ENCODE measurements at regions not wholly inside any gene's neighbourhood (a gene's known extent, or its start where the extent isn't known, plus 50 kb on each side); places are given as distances from the start of the nearest gene placed in this dataset.

- Histone ChIP-seq H3K4me3 (ENCODE audit: low read depth, low read length) (no peak overlapping the region), H3K27ac (no peak overlapping the region), H3K27me3 (replicated peaks) (no peaks in the 10 kb centered on the region), H3K36me3 (replicated peaks) (no peaks in the 10 kb centered on the region)
- no peak for TF ChIP-seq CTCF (IDR thresholded peaks at IDR 0.05; ENCODE audit: low read depth, low read length, missing control alignments)
- in situ Hi-C loops (cut with HindIII; ENCODE audit: low pct_ligation_motif_present, low sequenced_read_pairs): no loop called here
- DNase-seq: no peak
Measured at GRCh38 chr18:65359479-65359878, 391.3 kb upstream of the CDH7 start.

GRCh38 chr18:65358306-65358705, 392.5 kb upstream of the CDH7 start:
- no peaks in the 10 kb centered on the region for H3K36me3 ChIP-seq (replicated peaks)
- DNase-seq: no peak
- no peak for TF ChIP-seq CTCF (IDR thresholded peaks at IDR 0.05; ENCODE audit: low read depth, low read length, missing control alignments)
- in situ Hi-C loops (cut with HindIII; ENCODE audit: low pct_ligation_motif_present, low sequenced_read_pairs): no loop called here
- H3K27me3 ChIP-seq (replicated peaks): no peaks in the 10 kb centered on the region
- no peak overlapping the region for H3K27ac ChIP-seq
- H3K4me3 ChIP-seq (ENCODE audit: low read depth, low read length): no peak overlapping the region

GRCh38 chr18:65352186-65352585, 398.6 kb upstream of the CDH7 start:
- in situ Hi-C loops (cut with HindIII; ENCODE audit: low pct_ligation_motif_present, low sequenced_read_pairs): no loop called here
- Histone ChIP-seq H3K4me3 (ENCODE audit: low read depth, low read length) (no peak overlapping the region), H3K27me3 (replicated peaks) (no peaks in the 10 kb centered on the region), H3K27ac (no peak overlapping the region), H3K36me3 (replicated peaks) (no peaks in the 10 kb centered on the region)
- no peak for TF ChIP-seq CTCF (IDR thresholded peaks at IDR 0.05; ENCODE audit: low read depth, low read length, missing control alignments)
- no peak for DNase-seq

- DNase-seq: no peak
- Histone ChIP-seq H3K4me3 (ENCODE audit: low read depth, low read length) (no peak overlapping the region), H3K36me3 (replicated peaks) (no peaks in the 10 kb centered on the region), H3K27ac (no peak overlapping the region), H3K27me3 (replicated peaks) (no peaks in the 10 kb centered on the region)
- TF ChIP-seq CTCF (IDR thresholded peaks at IDR 0.05; ENCODE audit: low read depth, low read length, missing control alignments): no peak
- in situ Hi-C loops (cut with HindIII; ENCODE audit: low pct_ligation_motif_present, low sequenced_read_pairs): no loop called here
Measured at GRCh38 chr18:65349635-65350034, 401.2 kb upstream of the CDH7 start.

GRCh38 chr18:65347446-65347845, 403.4 kb upstream of the CDH7 start:
- Histone ChIP-seq H3K27me3 (replicated peaks) (no peaks in the 10 kb centered on the region), H3K36me3 (replicated peaks) (no peaks in the 10 kb centered on the region), H3K4me3 (ENCODE audit: low read depth, low read length) (no peak overlapping the region), H3K27ac (no peak overlapping the region)
- in situ Hi-C loops (cut with HindIII; ENCODE audit: low pct_ligation_motif_present, low sequenced_read_pairs): no loop called here
- DNase-seq: no peak
- no peak for TF ChIP-seq CTCF (IDR thresholded peaks at IDR 0.05; ENCODE audit: low read depth, low read length, missing control alignments)

GRCh38 chr18:65346086-65346485, 404.7 kb upstream of the CDH7 start:
- Histone ChIP-seq H3K27ac (no peak overlapping the region), H3K27me3 (replicated peaks) (no peaks in the 10 kb centered on the region), H3K4me3 (ENCODE audit: low read depth, low read length) (no peak overlapping the region), H3K36me3 (replicated peaks) (no peaks in the 10 kb centered on the region)
- in situ Hi-C loops (cut with HindIII; ENCODE audit: low pct_ligation_motif_present, low sequenced_read_pairs): no loop called here
- no peak for TF ChIP-seq CTCF (IDR thresholded peaks at IDR 0.05; ENCODE audit: low read depth, low read length, missing control alignments)
- no peak for DNase-seq

Data from brain microvascular endothelial cell (primary cell).